ENCODE measurements at regions not wholly inside any gene's neighbourhood (a gene's known extent, or its start where the extent isn't known, plus 50 kb on each side); places are given as distances from the start of the nearest gene placed in this dataset.

GRCh38 chr4:55020131-55020530, 105.3 kb downstream of the KDR start:
- Histone ChIP-seq H3K27ac (no peak overlapping the region), H3K4me1 (no peaks in the 10 kb centered on the region), H3K4me3 (no peak overlapping the region), H3K36me3 (no peaks in the 10 kb centered on the region), H3K9me3 (no peaks in the 10 kb centered on the region), H3K27me3 (replicated peaks in 1 of 7) (peaks cover 0 to 5% (median 0%) of the 10 kb centered on the region in 7 donors)
- DNase-seq, result no peak
- no peak for TF ChIP-seq POLR2AphosphoS5 (IDR thresholded peaks at IDR 0.05)
- TF ChIP-seq POLR2A (IDR thresholded peaks at IDR 0.05), result no peak
- TF ChIP-seq, protein P1, sequence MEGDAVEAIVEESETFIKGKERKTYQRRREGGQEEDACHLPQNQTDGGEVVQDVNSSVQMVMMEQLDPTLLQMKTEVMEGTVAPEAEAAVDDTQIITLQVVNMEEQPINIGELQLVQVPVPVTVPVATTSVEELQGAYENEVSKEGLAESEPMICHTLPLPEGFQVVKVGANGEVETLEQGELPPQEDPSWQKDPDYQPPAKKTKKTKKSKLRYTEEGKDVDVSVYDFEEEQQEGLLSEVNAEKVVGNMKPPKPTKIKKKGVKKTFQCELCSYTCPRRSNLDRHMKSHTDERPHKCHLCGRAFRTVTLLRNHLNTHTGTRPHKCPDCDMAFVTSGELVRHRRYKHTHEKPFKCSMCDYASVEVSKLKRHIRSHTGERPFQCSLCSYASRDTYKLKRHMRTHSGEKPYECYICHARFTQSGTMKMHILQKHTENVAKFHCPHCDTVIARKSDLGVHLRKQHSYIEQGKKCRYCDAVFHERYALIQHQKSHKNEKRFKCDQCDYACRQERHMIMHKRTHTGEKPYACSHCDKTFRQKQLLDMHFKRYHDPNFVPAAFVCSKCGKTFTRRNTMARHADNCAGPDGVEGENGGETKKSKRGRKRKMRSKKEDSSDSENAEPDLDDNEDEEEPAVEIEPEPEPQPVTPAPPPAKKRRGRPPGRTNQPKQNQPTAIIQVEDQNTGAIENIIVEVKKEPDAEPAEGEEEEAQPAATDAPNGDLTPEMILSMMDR (IDR thresholded peaks at IDR 0.05 in 8 of 11, conservative IDR thresholded peaks at IDR 0.05 in 3 of 11), result no peak
- WGBS, 5 donors, result 45 to 71% (median 56%) methylated on average over 2 of the region's 2 CpGs
- intact Hi-C loops (cut with DNase I; ENCODE audit: low total_unique reads), result no loop called here

GRCh38 chr4:55018978-55019377, 106.4 kb downstream of the KDR start:
- H3K27me3 ChIP-seq (replicated peaks in 1 of 7), result no peaks in the 10 kb centered on the region
- no peaks in the 10 kb centered on the region for H3K9me3 ChIP-seq
- TF ChIP-seq, protein P1 (IDR thresholded peaks at IDR 0.05 in 8 of 11, conservative IDR thresholded peaks at IDR 0.05 in 3 of 11), result no peak
- TF ChIP-seq POLR2A (IDR thresholded peaks at IDR 0.05) (no peak), POLR2AphosphoS5 (IDR thresholded peaks at IDR 0.05) (no peak)
- intact Hi-C loops (cut with DNase I; ENCODE audit: low total_unique reads), result no loop called here
- DNase-seq, result no peak
- no peak overlapping the region for H3K4me3 ChIP-seq
- no peaks in the 10 kb centered on the region for H3K4me1 ChIP-seq
- H3K36me3 ChIP-seq, result no peaks in the 10 kb centered on the region
- 64 to 87% (median 81%) methylated on average over 2 of the region's 2 CpGs for WGBS, 5 donors
- no peak overlapping the region for H3K27ac ChIP-seq

DNA sequence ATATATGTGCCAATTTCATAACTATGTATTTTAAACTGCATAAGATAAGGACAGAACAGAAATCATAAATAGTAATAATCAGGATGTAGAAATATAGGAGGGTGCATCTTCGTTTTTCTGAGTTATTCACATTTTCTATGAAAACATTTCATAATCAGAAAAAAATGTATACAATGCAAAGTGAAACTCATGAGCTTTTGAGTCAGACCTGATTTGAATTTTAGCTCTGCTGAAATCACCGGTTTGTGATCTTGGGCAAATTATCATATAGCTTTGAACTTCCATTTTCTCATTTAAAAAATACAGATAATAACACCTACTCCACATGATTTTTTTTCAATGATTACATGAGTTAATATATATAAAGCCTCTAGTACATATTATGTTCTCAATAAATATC, 106.9 kb downstream of the KDR start:
- no peak overlapping the region for H3K27ac ChIP-seq
- no peak for TF ChIP-seq POLR2AphosphoS5 (IDR thresholded peaks at IDR 0.05)
- TF ChIP-seq POLR2A (IDR thresholded peaks at IDR 0.05), result no peak
- TF ChIP-seq, protein P1 (IDR thresholded peaks at IDR 0.05 in 8 of 11, conservative IDR thresholded peaks at IDR 0.05 in 3 of 11), result no peak
- H3K9me3 ChIP-seq, result no peaks in the 10 kb centered on the region
- no peak overlapping the region for H3K4me3 ChIP-seq
- no peaks in the 10 kb centered on the region for H3K27me3 ChIP-seq (replicated peaks in 1 of 7)
- no peaks in the 10 kb centered on the region for H3K36me3 ChIP-seq
- WGBS, 5 donors, result 70 to 88% (median 74%) methylated on average over 2 of the region's 2 CpGs
- DNase-seq, result no peak
- intact Hi-C loops (cut with DNase I; ENCODE audit: low total_unique reads), result no loop called here
- H3K4me1 ChIP-seq, result no peaks in the 10 kb centered on the region

GRCh38 chr4:55017406-55017805, 108.0 kb downstream of the KDR start:
- no peak for DNase-seq
- H3K36me3 ChIP-seq, result no peaks in the 10 kb centered on the region
- H3K4me3 ChIP-seq, result no peak overlapping the region
- intact Hi-C loops (cut with DNase I; ENCODE audit: low total_unique reads), result no loop called here
- no peaks in the 10 kb centered on the region for H3K27me3 ChIP-seq (replicated peaks in 1 of 7)
- no peaks in the 10 kb centered on the region for H3K9me3 ChIP-seq
- 86 to 94% (median 90%) methylated on average over 4 of the region's 4 CpGs for WGBS, 5 donors
- no peak overlapping the region for H3K27ac ChIP-seq
- H3K4me1 ChIP-seq, result no peaks in the 10 kb centered on the region
- TF ChIP-seq POLR2A (IDR thresholded peaks at IDR 0.05) (no peak), POLR2AphosphoS5 (IDR thresholded peaks at IDR 0.05) (no peak)
- TF ChIP-seq, protein P1 (IDR thresholded peaks at IDR 0.05 in 8 of 11, conservative IDR thresholded peaks at IDR 0.05 in 3 of 11), result no peak
